Hepatocyte (in vitro differentiated cells): ENCODE measurements at regions not wholly inside any gene's neighbourhood (a gene's known extent, or its start where the extent isn't known, plus 50 kb on each side); places are given as distances from the start of the nearest gene placed in this dataset.

Source experiments
- DNase-seq: peaks from one replicate; pipeline ENCODE4 v3.0.0-alpha.2; 2016; ENCODE audit warnings: low spot score
- H2AFZ ChIP-seq: fragments of 200-600 bp; sonication (generic); 2 replicates; pipeline ENCODE4 v1.6.0; 2016; ENCODE audit warnings: antibody characterized with exemption, mild to moderate bottlenecking
- H3K27ac ChIP-seq: fragments of 200-600 bp; sonication (generic); 2 replicates; pipeline ENCODE4 v1.5.1; 2016; ENCODE audit warnings: mild to moderate bottlenecking
- H3K27me3 ChIP-seq: fragments of 200-600 bp; sonication (generic); 2 replicates; pipeline ENCODE4 v1.6.1; 2016
- H3K36me3 ChIP-seq: fragments of 200-600 bp; sonication (generic); replicated peaks from 2 replicates; pipeline ENCODE4 v1.5.1; 2016; ENCODE audit warnings: low read depth; ENCODE audit not compliant: insufficient read depth
- H3K4me1 ChIP-seq: fragments of 200-600 bp; sonication (generic); 2 replicates; pipeline ENCODE4 v1.5.1; 2016; ENCODE audit warnings: mild to moderate bottlenecking, moderate library complexity; ENCODE audit not compliant: insufficient read depth
- H3K4me2 ChIP-seq: fragments of 200-600 bp; sonication (generic); 2 replicates; pipeline ENCODE4 v1.6.0; 2016
- H3K4me3 ChIP-seq: fragments of 200-600 bp; sonication (generic); 2 replicates; pipeline ENCODE4 v1.5.1; 2016; ENCODE audit warnings: mild to moderate bottlenecking
- H3K79me2 ChIP-seq: fragments of 200-600 bp; sonication (generic); 2 replicates; pipeline ENCODE4 v1.6.0; 2017; ENCODE audit warnings: mild to moderate bottlenecking
- H3K9me2 ChIP-seq: fragments of 200-600 bp; sonication (generic); replicated peaks from 2 replicates; pipeline ENCODE4 v1.6.0; 2017; ENCODE audit warnings: mild to moderate bottlenecking; ENCODE audit not compliant: insufficient read depth
- H3K9me3 ChIP-seq: fragments of 200-600 bp; sonication (generic); 2 replicates; pipeline ENCODE4 v1.5.1; 2016; ENCODE audit warnings: low read depth, mild to moderate bottlenecking
- H4K20me1 ChIP-seq: fragments of 200-600 bp; sonication (generic); 2 replicates; pipeline ENCODE4 v1.6.0; 2016; ENCODE audit warnings: mild to moderate bottlenecking; ENCODE audit not compliant: insufficient read depth, poor library complexity, severe bottlenecking
- CTCF ChIP-seq: fragments of 200-600 bp; sonication (generic); IDR thresholded peaks from 2 replicates; pipeline ENCODE4 v1.5.1; 2016; ENCODE audit warnings: antibody characterized with exemption, mild to moderate bottlenecking; ENCODE audit not compliant: poor library complexity
- EZH2 ChIP-seq: fragments of 200-600 bp; sonication (generic); IDR thresholded peaks from 2 replicates; pipeline ENCODE4 v1.6.1; 2016; ENCODE audit warnings: antibody characterized with exemption, mild to moderate bottlenecking, borderline replicate concordance
- EZH2phosphoT487 ChIP-seq: fragments of 200-600 bp; sonication (generic); IDR thresholded peaks from one replicate; pipeline ENCODE4 v1.6.1; 2018; ENCODE audit warnings: antibody characterized with exemption, mild to moderate bottlenecking, low read depth, moderate library complexity; ENCODE audit not compliant: unreplicated experiment, severe bottlenecking
- WGBS: methylation state at CpG from one replicate; pipeline ENCODE4 v1.1.6; 2016; ENCODE audit warnings: low lambda C conversion rate; ENCODE audit errors: missing lambda C conversion rate; 5-methylcytosine and 5-hydroxymethylcytosine counted together

- TF ChIP-seq CTCF (no peak), EZH2phosphoT487 (no peak), EZH2 (no peak)
- no peaks in the 10 kb centered on the region for H3K79me2 ChIP-seq
- H2AFZ ChIP-seq = no peak overlapping the region
- H3K4me3 ChIP-seq = no peak overlapping the region
- H3K27ac ChIP-seq = no peak overlapping the region
- H3K4me1 ChIP-seq = no peaks in the 10 kb centered on the region
- no peak for DNase-seq
- no peak overlapping the region for H3K4me2 ChIP-seq
- peaks cover 7% of the 10 kb centered on the region for H3K27me3 ChIP-seq
- no peaks in the 10 kb centered on the region for H3K36me3 ChIP-seq
- no peaks in the 10 kb centered on the region for H4K20me1 ChIP-seq
- no peaks in the 10 kb centered on the region for H3K9me2 ChIP-seq
- H3K9me3 ChIP-seq = no peaks in the 10 kb centered on the region
Measured at GRCh38 chr1:22373252-22373651, 78.4 kb upstream of the ZBTB40 start.

GRCh38 chr1:22374001-22374400 is 77.7 kb upstream of the ZBTB40 start:
- 83% methylated on average over 1 of the region's 1 CpG for WGBS
- Histone ChIP-seq H3K9me2 (no peaks in the 10 kb centered on the region), H3K27me3 (peaks cover 5% of the 10 kb centered on the region), H3K4me1 (peaks cover 3% of the 10 kb centered on the region), H3K9me3 (no peaks in the 10 kb centered on the region), H3K36me3 (no peaks in the 10 kb centered on the region), H3K79me2 (no peaks in the 10 kb centered on the region), H3K27ac (no peak overlapping the region), H3K4me2 (no peak overlapping the region), H4K20me1 (no peaks in the 10 kb centered on the region), H2AFZ (no peak overlapping the region), H3K4me3 (no peak overlapping the region)
- no peak for DNase-seq
- TF ChIP-seq CTCF (no peak), EZH2 (no peak), EZH2phosphoT487 (no peak)

GRCh38 chr1:22375601-22376000 is 76.0 kb upstream of the ZBTB40 start:
- no peaks in the 10 kb centered on the region for H3K9me3 ChIP-seq

More at GRCh38 chr1:22375601-22376000, 76.0 kb upstream of the ZBTB40 start:
- no peak overlapping the region for H3K4me2 ChIP-seq
- no peak for DNase-seq
- H3K27me3 ChIP-seq = no peaks in the 10 kb centered on the region
- no peak overlapping the region for H3K27ac ChIP-seq
- no peaks in the 10 kb centered on the region for H4K20me1 ChIP-seq
- 86% methylated on average over 9 of the region's 9 CpGs for WGBS
- H3K4me3 ChIP-seq = no peak overlapping the region
- H3K36me3 ChIP-seq = no peaks in the 10 kb centered on the region
- H3K4me1 ChIP-seq = peaks cover 3% of the 10 kb centered on the region
- TF ChIP-seq EZH2 = no peak
- no peak for TF ChIP-seq EZH2phosphoT487
- no peak for TF ChIP-seq CTCF
- no peaks in the 10 kb centered on the region for H3K79me2 ChIP-seq
- H2AFZ ChIP-seq = no peak overlapping the region
- H3K9me2 ChIP-seq = no peaks in the 10 kb centered on the region
